Pancreas (tissue), 10 donors: ENCODE measurements at regions not wholly inside any gene's neighbourhood (a gene's known extent, or its start where the extent isn't known, plus 50 kb on each side); places are given as distances from the start of the nearest gene placed in this dataset.
"Not testable (repeated sequence)": the region's sequence is repeated elsewhere in the genome, so short reads cannot be mapped to it uniquely, and the experiment has no call there.

ENCODE experiments used
- ATAC-seq, 4 donors: fragments of 200-7000 bp; cut with Tn5 transposase; one replicate each; pipeline versions ENCODE4 v1.8.0 to v1.9.1; 2020; ENCODE audit warnings: mild to moderate bottlenecking in 4 of 4, moderate library complexity in 4 of 4
- DNase-seq, 6 donors: peaks; one replicate each; pipeline ENCODE4 v3.0.0-alpha.2; 2020
- FAIRE-seq: peaks from 2 replicates; lab custom pipeline; 2012; peaks lifted over from hg19 to GRCh38; lab: Jason Lieb, UNC
- H3K27ac ChIP-seq, 4 donors: fragments of 200-600 bp; sonication (generic); 1 replicate in 3 of 4; 2 replicates in 1 of 4; pipeline versions ENCODE4 v1.5.0 to v1.8.0; 2020
- H3K27me3 ChIP-seq, 4 donors: fragments of 200-600 bp; one replicate each; pipeline ENCODE4 v1.8.0; 2021
- H3K36me3 ChIP-seq, 3 donors: fragments of 200-600 bp; sonication (generic) in 1 of 3; one replicate each; pipeline versions ENCODE4 v1.5.0 to v1.8.0; 2020 to 2021
- H3K4me1 ChIP-seq, 3 donors: fragments of 200-600 bp; one replicate each; pipeline ENCODE4 v1.8.0; 2021
- H3K4me3 ChIP-seq, 4 donors: fragments of 200-600 bp; sonication (generic) in 2 of 4; one replicate each; pipeline versions ENCODE4 v1.5.0 to v1.8.0; 2020 to 2021
- H3K9me3 ChIP-seq, 4 donors: fragments of 200-600 bp; one replicate each; pipeline ENCODE4 v1.8.0; 2021
- WGBS, 2 donors: extraction: QIAGEN DNeasy Blood & Tissue Kit; methylation state at CpG; one replicate each; pipeline ENCODE4 v1.1.7; 2013; 5-methylcytosine and 5-hydroxymethylcytosine counted together
- intact Hi-C, 3 donors: fragments of 100-400 bp; cut with DNase I; formaldehyde crosslinking; loops; one replicate each; pipeline versions ENCODE4 v1.11.1 to v1.14.2; 2022
- TF ChIP-seq, protein P1 (sequence below), 4 donors: fragments of 200-600 bp; sonication (generic) in 3 of 4; IDR thresholded peaks; one replicate each; pipeline versions ENCODE4 v1.5.0 to v1.8.0; 2021; ENCODE audit warnings: antibody characterized with exemption in 4 of 4
- donor health status: healthy with polysubstance abuse.
- donor health status: DM: no; HTN: no; CAD: no; lungs with moderate emphysema.
- donor health status: DM: no; HTN: no; CAD: no.
- donor health status: control.
- donor health status: control.
- donor health status: Bipolar disorder and iron deficiency.
- donor health status: DM: yes; HTN: yes; CAD: no.
- donor health status: DM: no; HTN: no; CAD: no.
- donor health status: DM: no; HTN: no; CAD: no.
- donor health status: DM: yes; HTN: yes; CAD: no.

DNA sequence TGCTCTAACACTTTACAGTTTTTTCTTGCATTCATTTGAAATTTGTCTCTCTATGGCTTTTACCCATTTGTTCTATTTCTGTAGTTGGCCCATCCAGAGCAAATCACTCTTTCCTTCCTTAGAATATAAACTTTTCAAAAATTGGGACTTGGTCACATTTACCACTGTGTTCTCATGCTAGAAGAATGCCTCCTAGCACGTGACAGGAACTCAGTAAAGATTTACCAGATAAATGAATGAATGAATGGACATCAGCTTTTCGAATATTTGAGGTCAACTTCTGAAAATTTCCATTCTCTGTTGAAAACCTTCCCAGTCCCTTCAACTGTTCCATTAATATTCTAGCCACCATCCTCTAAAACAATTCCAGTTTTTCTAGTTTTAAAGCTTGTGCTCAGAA is 294.5 kb downstream of the CD83 start:
- H3K27ac ChIP-seq, result no peak overlapping the region

DNA sequence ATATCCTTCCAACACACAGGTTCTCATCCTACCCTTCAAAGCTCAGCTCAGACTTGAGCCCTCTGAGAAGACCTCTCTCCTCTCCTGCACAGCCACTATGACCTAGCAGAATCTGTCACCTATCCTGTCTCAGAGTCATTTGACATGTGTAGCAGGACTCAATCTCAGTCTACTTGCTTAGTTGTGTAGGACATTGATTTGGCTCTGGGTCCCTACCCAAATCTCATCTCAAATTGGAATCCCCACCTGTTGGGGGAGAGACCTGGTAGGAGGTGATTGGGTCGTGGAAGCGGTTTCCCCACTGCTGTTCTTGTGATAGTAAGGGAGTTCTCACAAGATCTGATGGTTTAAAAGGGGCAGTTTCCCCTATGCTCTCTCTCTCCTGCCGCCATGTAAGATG is 297.9 kb downstream of the CD83 start:
- no peaks in the 10 kb centered on the region for H3K36me3 ChIP-seq
- FAIRE-seq (no peak), ATAC-seq (no peak), DNase-seq (no peak)
- H3K4me1 ChIP-seq, result no peaks in the 10 kb centered on the region
- WGBS, 2 donors, result 89 to 95% methylated on average over 3 of the region's 3 CpGs
- intact Hi-C loops, result no loop called here
- no peak overlapping the region for H3K4me3 ChIP-seq
- H3K27ac ChIP-seq, result no peak overlapping the region
- no peaks in the 10 kb centered on the region for H3K27me3 ChIP-seq
- no peaks in the 10 kb centered on the region for H3K9me3 ChIP-seq
- TF ChIP-seq, protein P1, sequence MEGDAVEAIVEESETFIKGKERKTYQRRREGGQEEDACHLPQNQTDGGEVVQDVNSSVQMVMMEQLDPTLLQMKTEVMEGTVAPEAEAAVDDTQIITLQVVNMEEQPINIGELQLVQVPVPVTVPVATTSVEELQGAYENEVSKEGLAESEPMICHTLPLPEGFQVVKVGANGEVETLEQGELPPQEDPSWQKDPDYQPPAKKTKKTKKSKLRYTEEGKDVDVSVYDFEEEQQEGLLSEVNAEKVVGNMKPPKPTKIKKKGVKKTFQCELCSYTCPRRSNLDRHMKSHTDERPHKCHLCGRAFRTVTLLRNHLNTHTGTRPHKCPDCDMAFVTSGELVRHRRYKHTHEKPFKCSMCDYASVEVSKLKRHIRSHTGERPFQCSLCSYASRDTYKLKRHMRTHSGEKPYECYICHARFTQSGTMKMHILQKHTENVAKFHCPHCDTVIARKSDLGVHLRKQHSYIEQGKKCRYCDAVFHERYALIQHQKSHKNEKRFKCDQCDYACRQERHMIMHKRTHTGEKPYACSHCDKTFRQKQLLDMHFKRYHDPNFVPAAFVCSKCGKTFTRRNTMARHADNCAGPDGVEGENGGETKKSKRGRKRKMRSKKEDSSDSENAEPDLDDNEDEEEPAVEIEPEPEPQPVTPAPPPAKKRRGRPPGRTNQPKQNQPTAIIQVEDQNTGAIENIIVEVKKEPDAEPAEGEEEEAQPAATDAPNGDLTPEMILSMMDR (IDR thresholded peaks at IDR 0.05), result no peak

More for the DNA sequence above, 294.5 kb downstream of the CD83 start:
- Histone ChIP-seq H3K36me3 (no peaks in the 10 kb centered on the region), H3K4me1 (no peaks in the 10 kb centered on the region), H3K4me3 (no peak overlapping the region), H3K27me3 (no peaks in the 10 kb centered on the region), H3K9me3 (no peaks in the 10 kb centered on the region)
- DNase-seq (no peak), FAIRE-seq (no peak), ATAC-seq (no peak)
- intact Hi-C loops, result no loop called here
- 48 to 51% methylated on average over 2 of the region's 2 CpGs for WGBS, 2 donors
- TF ChIP-seq, protein P1 (IDR thresholded peaks at IDR 0.05), result no peak

GRCh38 chr6:14417377-14417776 is 299.8 kb downstream of the CD83 start:
- ATAC-seq (no peak), FAIRE-seq (no peak), DNase-seq (no peak)
- TF ChIP-seq, protein P1 (IDR thresholded peaks at IDR 0.05), result no peak
- Histone ChIP-seq H3K9me3 (no peaks in the 10 kb centered on the region), H3K4me1 (no peaks in the 10 kb centered on the region), H3K36me3 (no peaks in the 10 kb centered on the region), H3K27ac (no peak overlapping the region), H3K27me3 (no peaks in the 10 kb centered on the region), H3K4me3 (no peak overlapping the region)
- intact Hi-C loops, result no loop called here
- 75 to 86% methylated on average over 2 of the region's 2 CpGs for WGBS, 2 donors

DNA sequence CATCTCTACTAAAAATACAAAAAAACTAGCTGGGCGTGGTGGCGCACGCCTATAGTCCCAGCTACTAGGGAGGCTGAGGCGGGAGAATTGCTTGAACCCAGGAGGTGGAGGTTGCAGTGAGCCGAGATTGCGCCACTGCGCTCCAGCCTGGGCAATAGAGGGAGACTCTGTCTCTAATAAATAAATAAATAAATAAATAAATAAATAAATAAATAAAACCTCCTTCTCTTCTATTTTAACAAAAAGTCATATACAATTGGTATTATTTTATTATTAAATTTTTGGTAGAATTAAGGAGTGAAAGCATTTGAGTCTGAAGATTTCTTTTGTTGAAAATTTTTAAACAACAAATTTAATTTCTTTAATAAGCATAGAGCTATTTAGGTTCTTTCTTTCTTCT is 301.7 kb downstream of the CD83 start:
- ATAC-seq, DNase-seq: not testable (repeated sequence)

GRCh38 chr6:14422061-14422460 is 304.5 kb downstream of the CD83 start:
- FAIRE-seq (no peak), DNase-seq (no peak), ATAC-seq (no peak)
- Histone ChIP-seq H3K9me3 (no peaks in the 10 kb centered on the region), H3K4me1 (no peaks in the 10 kb centered on the region), H3K36me3 (no peaks in the 10 kb centered on the region), H3K27ac (no peak overlapping the region), H3K4me3 (no peak overlapping the region), H3K27me3 (no peaks in the 10 kb centered on the region)
- 75 to 83% methylated on average over 6 of the region's 6 CpGs for WGBS, 2 donors
- intact Hi-C loops, result no loop called here
- TF ChIP-seq, protein P1 (IDR thresholded peaks at IDR 0.05), result no peak

More for the DNA sequence above, 301.7 kb downstream of the CD83 start:
- FAIRE-seq, intact Hi-C loops, H3K4me1 ChIP-seq, H3K27ac ChIP-seq, H3K27me3 ChIP-seq, H3K4me3 ChIP-seq, H3K36me3 ChIP-seq, H3K9me3 ChIP-seq: not testable (repeated sequence)
- WGBS, 2 donors, result 87 to 98% methylated on average over 7 of the region's 7 CpGs
